ENCODE measurements at regions not wholly inside any gene's neighbourhood (a gene's known extent, or its start where the extent isn't known, plus 50 kb on each side); places are given as distances from the start of the nearest gene placed in this dataset.

GRCh38 chr13:90498096-90498495 is 849.4 kb upstream of the MIR17HG start:
- ChIA-PET POLR2A (no interaction called here), CTCF (no interaction called here)
- no peak overlapping the region for H3K27ac ChIP-seq (ENCODE audit: extremely low read depth, low read depth, low read length)
- no peak for TF ChIP-seq ZNF518A (tag by site-specific recombination; conservative IDR thresholded peaks at IDR 0.05; ENCODE audit: low read depth)
- TF ChIP-seq ZNF621 (tag by site-specific recombination; IDR thresholded peaks at IDR 0.05) = no peak
- TF ChIP-seq ZXDB (tag by site-specific recombination; IDR thresholded peaks at IDR 0.05) = no peak
- no peak for TF ChIP-seq ZNF26 (tag by site-specific recombination; IDR thresholded peaks at IDR 0.05)
- TF ChIP-seq MZF1 (tag by site-specific recombination; IDR thresholded peaks at IDR 0.05; ENCODE audit: borderline replicate concordance) = no peak
- no peak for TF ChIP-seq PRDM10 (tag by site-specific recombination; IDR thresholded peaks at IDR 0.05)
- TF ChIP-seq ZNF214 (tag by site-specific recombination; IDR thresholded peaks at IDR 0.05; ENCODE audit: borderline replicate concordance) = no peak
- no peak for TF ChIP-seq ZNF76 (tag by site-specific recombination; IDR thresholded peaks at IDR 0.05; ENCODE audit: borderline replicate concordance, low read depth)
- TF ChIP-seq ZFP37 (tag by site-specific recombination; IDR thresholded peaks at IDR 0.05) = no peak
- no peak for TF ChIP-seq ZNF169 (tag by site-specific recombination; IDR thresholded peaks at IDR 0.05)
- no peak for TF ChIP-seq ZNF530 (tag by site-specific recombination; IDR thresholded peaks at IDR 0.05; ENCODE audit: low read depth)
- TF ChIP-seq ZNF274 (IDR thresholded peaks at IDR 0.05; ENCODE audit: low read length) = no peak
- TF ChIP-seq ZNF274 (tag by site-specific recombination; IDR thresholded peaks at IDR 0.05; ENCODE audit: borderline replicate concordance) = no peak
- no peak for TF ChIP-seq REPIN1 (tag by site-specific recombination; IDR thresholded peaks at IDR 0.05; ENCODE audit: low read depth)
- no peak for TF ChIP-seq PBX3 (CRISPR knock-in tag; IDR thresholded peaks at IDR 0.05)
- no peak overlapping the region for H3K4me3 ChIP-seq (ENCODE audit: low read depth, low read length)
- no peaks in the 10 kb centered on the region for H3K9me3 ChIP-seq (ENCODE audit: control insufficient read depth, insufficient read depth, low read depth, low read length)
- no peaks in the 10 kb centered on the region for H3K4me1 ChIP-seq (ENCODE audit: control insufficient read depth, insufficient read depth, low read length)
- H3K36me3 ChIP-seq (ENCODE audit: control insufficient read depth in 2 of 2, insufficient read depth in 1 of 2, low read length in 2 of 2) = no peaks in the 10 kb centered on the region

All from HEK293 (cell line).